HepG2 (cell line): ENCODE measurements at regions not wholly inside any gene's neighbourhood (a gene's known extent, or its start where the extent isn't known, plus 50 kb on each side); places are given as distances from the start of the nearest gene placed in this dataset.
A peak's percentile ranks its signal among the peaks of the same experiment; 100 is the strongest.

Experiments used
- ARID5B ChIP-seq: IDR thresholded peaks from 2 replicates; pipeline ENCODE4 v1.4.0; 2020; ENCODE audit warnings: mild to moderate bottlenecking, missing genetic modification reagents
- BORCS8-MEF2B ChIP-seq: sonication (generic); formaldehyde crosslinking; IDR thresholded peaks from 2 replicates; pipeline ENCODE4 v1.8.0; 2022; ENCODE audit warnings: mild to moderate bottlenecking, missing genetic modification reagents
- BRD4 ChIP-seq: sonication (generic); formaldehyde crosslinking; IDR thresholded peaks from 2 replicates; pipeline ENCODE4 v1.4.0; 2020; ENCODE audit warnings: missing genetic modification reagents
- CBX2 ChIP-seq, 2 experiments: fragments of 200-600 bp in 1 of 2; sonication (generic); formaldehyde crosslinking in 1 of 2; IDR thresholded peaks; 2 replicates each; pipeline versions ENCODE4 v1.7.0 to v1.8.1; 2018 to 2022; ENCODE audit warnings: low read depth in 2 of 2, low read length in 1 of 2, mild to moderate bottlenecking in 1 of 2, missing genetic modification reagents in 1 of 2
- CEBPB ChIP-seq: IDR thresholded peaks from 2 replicates; pipeline ENCODE4 v1.6.1; 2011; ENCODE audit warnings: low read depth, low read length, improper control_type of control experiment, borderline replicate concordance
- CEBPG ChIP-seq: IDR thresholded peaks from 2 replicates; pipeline ENCODE4 v1.6.1; 2016
- MAX ChIP-seq: IDR thresholded peaks from 2 replicates; pipeline ENCODE4 v1.6.1; 2012; ENCODE audit warnings: inconsistent platforms
- MXD1 ChIP-seq: sonication (generic); formaldehyde crosslinking; IDR thresholded peaks from 2 replicates; pipeline ENCODE4 v1.4.0; 2020; ENCODE audit warnings: mild to moderate bottlenecking, missing genetic modification reagents
- NFKB2 ChIP-seq: sonication (generic); formaldehyde crosslinking; IDR thresholded peaks from 2 replicates; pipeline ENCODE4 v1.4.0; 2020; ENCODE audit warnings: missing genetic modification reagents, borderline replicate concordance
- NPAS2 ChIP-seq: sonication (generic); formaldehyde crosslinking; IDR thresholded peaks from 2 replicates; pipeline ENCODE4 v1.8.0; 2022; ENCODE audit warnings: mild to moderate bottlenecking, missing genetic modification reagents, borderline replicate concordance
- SIN3A ChIP-seq: IDR thresholded peaks from 2 replicates; pipeline ENCODE4 v1.6.1; 2011; ENCODE audit warnings: low read depth, mild to moderate bottlenecking, control low read depth, low read length, borderline replicate concordance
- SOX5 ChIP-seq: IDR thresholded peaks from 2 replicates; pipeline ENCODE4 v1.6.1; 2016; ENCODE audit warnings: borderline replicate concordance
- STAG1 ChIP-seq: sonication (generic); formaldehyde crosslinking; IDR thresholded peaks from 2 replicates; pipeline ENCODE4 v1.4.0; 2020; ENCODE audit warnings: missing genetic modification reagents
- TAF15 ChIP-seq: fragments of 200-400 bp; formaldehyde crosslinking; IDR thresholded peaks from one replicate; pipeline ENCODE4 v1.6.1; 2018; ENCODE audit warnings: mild to moderate bottlenecking, low read depth, low read length; ENCODE audit not compliant: poor library complexity, severe bottlenecking
- TFDP1 ChIP-seq: IDR thresholded peaks from 2 replicates; pipeline ENCODE4 v1.6.1; 2016; ENCODE audit warnings: missing compliant biosample characterization, missing genetic modification reagents, borderline replicate concordance
- XBP1 ChIP-seq: sonication (generic); formaldehyde crosslinking; IDR thresholded peaks from 2 replicates; pipeline ENCODE4 v1.5.0; 2020; ENCODE audit warnings: missing genetic modification reagents
- YY1 ChIP-seq: IDR thresholded peaks from 2 replicates; pipeline ENCODE4 v1.6.1; 2011; ENCODE audit warnings: low read length, low read depth, moderate library complexity, mild to moderate bottlenecking; ENCODE audit not compliant: insufficient read depth, insufficient replicate concordance
- ZNF275 ChIP-seq: sonication (generic); formaldehyde crosslinking; IDR thresholded peaks from 2 replicates; pipeline ENCODE4 v1.8.0; 2022; ENCODE audit warnings: missing genetic modification reagents, mild to moderate bottlenecking, inconsistent platforms, borderline replicate concordance
- ZNF317 ChIP-seq: sonication (generic); formaldehyde crosslinking; IDR thresholded peaks from 2 replicates; pipeline ENCODE4 v1.5.0; 2020; ENCODE audit warnings: mild to moderate bottlenecking, missing genetic modification reagents
- ZNF704 ChIP-seq: sonication (generic); formaldehyde crosslinking; IDR thresholded peaks from 2 replicates; pipeline ENCODE4 v1.8.1; 2023; ENCODE audit warnings: mild to moderate bottlenecking, inconsistent platforms, moderate library complexity, missing genetic modification reagents, borderline replicate concordance
- ZNF878 ChIP-seq: sonication (generic); formaldehyde crosslinking; IDR thresholded peaks from 2 replicates; pipeline ENCODE4 v1.8.1; 2023; ENCODE audit warnings: mild to moderate bottlenecking, missing genetic modification reagents, moderate library complexity

GRCh38 chr7:130942211-130942964 is 208.4 kb upstream of the KLF14 start (continued):
- TF ChIP-seq TFDP1 (CRISPR knock-in tag) = no peak
- TF ChIP-seq MAX = peak; percentile 47; the same call in 1 of the 2 replicates
- no peak for TF ChIP-seq ZNF275 (CRISPR knock-in tag)
- no peak for TF ChIP-seq BRD4 (CRISPR knock-in tag)
- no peak for TF ChIP-seq STAG1 (CRISPR knock-in tag)
- TF ChIP-seq YY1 = no peak
- peak; percentile 58; the same call in 1 of the 2 replicates for TF ChIP-seq CEBPB
- no peak for TF ChIP-seq ZNF878 (CRISPR knock-in tag)
- no peak for TF ChIP-seq NFKB2 (CRISPR knock-in tag)
- TF ChIP-seq SOX5 (CRISPR knock-in tag) = peak; percentile 40; the same call in 1 of the 2 replicates
- TF ChIP-seq ARID5B (CRISPR knock-in tag) = peak; percentile 63
- TF ChIP-seq MXD1 = no peak
- TF ChIP-seq TAF15 = no peak
- 0 out of 2 replicates have a peak, but pooled peaks have one; percentile 27 for TF ChIP-seq SIN3A
- no peak for TF ChIP-seq ZNF704 (CRISPR knock-in tag)
- no peak for TF ChIP-seq BORCS8-MEF2B (CRISPR knock-in tag)
- peak; percentile 62 for TF ChIP-seq CEBPG (CRISPR knock-in tag)
- TF ChIP-seq ZNF317 (CRISPR knock-in tag) = peak; percentile 58; the same call in 1 of the 2 replicates
- TF ChIP-seq CBX2 (IDR thresholded peaks at IDR 0.05; ENCODE audit: low read depth, low read length) = no peak
- TF ChIP-seq CBX2 (CRISPR knock-in tag; IDR thresholded peaks at IDR 0.05; ENCODE audit: low read depth) = no peak
- TF ChIP-seq NPAS2 (CRISPR knock-in tag) = no peak
- no peak for TF ChIP-seq XBP1 (CRISPR knock-in tag)
